Adrenal gland (tissue), 9 donors: ENCODE measurements at regions not wholly inside any gene's neighbourhood (a gene's known extent, or its start where the extent isn't known, plus 50 kb on each side); places are given as distances from the start of the nearest gene placed in this dataset.

Experiments used
- DNase-seq, 7 donors: peaks; one replicate each; pipeline ENCODE4 v3.0.0-alpha.2; 2019 to 2020
- H3K27ac ChIP-seq, 5 donors: fragments of 200-600 bp; sonication (generic) in 4 of 5; 1 replicate in 3 of 5; 2 replicates in 2 of 5; pipeline versions ENCODE4 v1.5.1 to v1.8.0; 2016 to 2020; ENCODE audit warnings: mild to moderate bottlenecking in 1 of 5
- H3K27me3 ChIP-seq: fragments of 200-600 bp; 2 replicates; pipeline ENCODE4 v1.8.0; 2021
- H3K36me3 ChIP-seq, 2 donors: fragments of 200-600 bp; replicated peaks in 1 of 2; 1 replicate in 1 of 2; 2 replicates in 1 of 2; pipeline versions ENCODE4 v1.5.1 to v1.8.0; 2018 to 2022
- H3K4me1 ChIP-seq, 2 donors: fragments of 200-600 bp; replicated peaks in 1 of 2; 1 replicate in 1 of 2; 2 replicates in 1 of 2; pipeline versions ENCODE4 v1.5.1 to v1.8.0; 2018 to 2021
- H3K4me3 ChIP-seq, 4 donors: fragments of 200-600 bp; sonication (generic) in 3 of 4; one replicate each; pipeline ENCODE4 v1.5.1; 2016 to 2018
- H3K9me3 ChIP-seq, 3 donors: fragments of 200-600 bp; sonication (generic) in 1 of 3; replicated peaks in 1 of 3; 1 replicate in 2 of 3; 2 replicates in 1 of 3; pipeline versions ENCODE4 v1.5.1 to v1.8.0; 2016 to 2021
- CTCF ChIP-seq, 6 experiments: fragments of 450-650 bp in 4 of 6; fragments of 200-600 bp in 2 of 6; sonication (generic) in 1 of 6; IDR thresholded peaks; 1 replicate in 5 of 6; 2 replicates in 1 of 6; pipeline versions ENCODE4 v1.5.1 to v1.8.0; 2016 to 2021; ENCODE audit warnings: antibody characterized with exemption in 6 of 6, mild to moderate bottlenecking in 2 of 6, moderate library complexity in 1 of 6
- POLR2A ChIP-seq, 2 donors: fragments of 450-650 bp; IDR thresholded peaks; one replicate each; pipeline ENCODE4 v1.6.1; 2017; ENCODE audit warnings: antibody characterized with exemption in 2 of 2, mild to moderate bottlenecking in 2 of 2, moderate library complexity in 1 of 2
- WGBS, 4 donors: extraction: QIAGEN DNeasy Blood & Tissue Kit in 2 of 4; methylation state at CpG; one replicate each; pipeline versions ENCODE4 v1.1.5 to v1.1.7; 2013 to 2017; 5-methylcytosine and 5-hydroxymethylcytosine counted together
- intact Hi-C, 2 donors: fragments of 100-400 bp; cut with DNase I; formaldehyde crosslinking; loops; one replicate each; pipeline versions ENCODE4 v1.14.1 to v1.15.0; 2022 to 2023
- donor health status: healthy with polysubstance abuse.
- donor health status: Bipolar disorder and iron deficiency.
- donor health status: DM: yes; HTN: yes; CAD: no.
- donor health status: DM: no; HTN: no; CAD: no.
- donor health status: DM: no; HTN: no; CAD: no.

- WGBS, 4 donors, result 84 to 95% (median 91%) methylated on average over 2 of the region's 2 CpGs
- no peaks in the 10 kb centered on the region for H3K36me3 ChIP-seq
- TF ChIP-seq POLR2A (IDR thresholded peaks at IDR 0.05), result no peak
- TF ChIP-seq CTCF (IDR thresholded peaks at IDR 0.05), result no peak
- H3K4me1 ChIP-seq, result no peaks in the 10 kb centered on the region
- H3K9me3 ChIP-seq, result no peaks in the 10 kb centered on the region
- no peaks in the 10 kb centered on the region for H3K27me3 ChIP-seq
- DNase-seq, result no peak
- intact Hi-C loops, result no loop called here
- no peak overlapping the region for H3K4me3 ChIP-seq
- no peak overlapping the region for H3K27ac ChIP-seq
Measured at GRCh38 chr4:108427946-108428485, 192.4 kb upstream of the RPL34 start.

GRCh38 chr4:108426493-108426892 is 193.9 kb upstream of the RPL34 start:
- intact Hi-C loops, result no loop called here
- Histone ChIP-seq H3K4me1 (no peaks in the 10 kb centered on the region), H3K4me3 (no peak overlapping the region), H3K36me3 (no peaks in the 10 kb centered on the region), H3K9me3 (no peaks in the 10 kb centered on the region), H3K27ac (peak overlapping the region in 1 of 5 donors; percentile 34), H3K27me3 (no peaks in the 10 kb centered on the region)
- TF ChIP-seq POLR2A (IDR thresholded peaks at IDR 0.05) (no peak), CTCF (IDR thresholded peaks at IDR 0.05) (no peak)
- WGBS, 4 donors, result 75 to 89% (median 83%) methylated on average over 3 of the region's 3 CpGs
- no peak for DNase-seq

- H3K9me3 ChIP-seq, result no peaks in the 10 kb centered on the region
- H3K4me1 ChIP-seq, result no peaks in the 10 kb centered on the region
- H3K27ac ChIP-seq, result peak overlapping the region in 1 of 5 donors; percentile 34
- no peak for DNase-seq
- no peaks in the 10 kb centered on the region for H3K27me3 ChIP-seq
- TF ChIP-seq CTCF (IDR thresholded peaks at IDR 0.05), result no peak
- TF ChIP-seq POLR2A (IDR thresholded peaks at IDR 0.05), result no peak
- 63 to 68% (median 66%) methylated on average over 3 of the region's 3 CpGs for whole genome bisulfite sequencing, 4 donors
- H3K36me3 ChIP-seq, result no peaks in the 10 kb centered on the region
- intact Hi-C loops, result no loop called here
- H3K4me3 ChIP-seq, result no peak overlapping the region
Measured at GRCh38 chr4:108425988-108426387, 194.4 kb upstream of the RPL34 start.

- no peak for TF ChIP-seq CTCF (IDR thresholded peaks at IDR 0.05)
- 83 to 100% (median 86%) methylated on average over 1 of the region's 1 CpG for WGBS, 4 donors
- H3K9me3 ChIP-seq, result no peaks in the 10 kb centered on the region
- no peaks in the 10 kb centered on the region for H3K36me3 ChIP-seq
- H3K27me3 ChIP-seq, result no peaks in the 10 kb centered on the region
- intact Hi-C loops, result no loop called here
- no peak for DNase-seq
- H3K27ac ChIP-seq, result no peak overlapping the region
- no peak overlapping the region for H3K4me3 ChIP-seq
- no peaks in the 10 kb centered on the region for H3K4me1 ChIP-seq
Measured at GRCh38 chr4:108417923-108418322, 202.5 kb upstream of the RPL34 start.
